Esophagus squamous epithelium (tissue), 5 donors: ENCODE measurements at regions not wholly inside any gene's neighbourhood (a gene's known extent, or its start where the extent isn't known, plus 50 kb on each side); places are given as distances from the start of the nearest gene placed in this dataset.

Source experiments
- DNase-seq: peaks from one replicate; lab custom pipeline; 2025; lab: John Stamatoyannopoulos, UW
- H3K27ac ChIP-seq, 4 donors: fragments of 200-600 bp; sonication (generic); one replicate each; pipeline ENCODE4 v1.5.1; 2016 to 2019; ENCODE audit warnings: mild to moderate bottlenecking in 1 of 4
- H3K27me3 ChIP-seq, 4 donors: fragments of 200-600 bp; sonication (generic); 1 replicate in 3 of 4; 2 replicates in 1 of 4; pipeline versions ENCODE4 v1.5.1 to v1.6.0; 2017 to 2021; ENCODE audit warnings: antibody characterized with exemption in 1 of 4
- H3K36me3 ChIP-seq, 3 donors: fragments of 200-600 bp; sonication (generic); one replicate each; pipeline ENCODE4 v1.5.1; 2016 to 2019
- H3K4me1 ChIP-seq, 3 donors: fragments of 200-600 bp; sonication (generic); one replicate each; pipeline ENCODE4 v1.5.1; 2017 to 2019
- H3K4me3 ChIP-seq, 4 donors: fragments of 200-600 bp; sonication (generic); 1 replicate in 3 of 4; 2 replicates in 1 of 4; pipeline ENCODE4 v1.5.1; 2016 to 2019; ENCODE audit warnings: mild to moderate bottlenecking in 2 of 4, moderate library complexity in 1 of 4
- H3K9me3 ChIP-seq, 3 donors: fragments of 200-600 bp; sonication (generic); one replicate each; pipeline ENCODE4 v1.5.1; 2016 to 2019
- CTCF ChIP-seq, 6 experiments: fragments of 450-650 bp in 4 of 6; fragments of 200-600 bp in 2 of 6; sonication (generic) in 2 of 6; IDR thresholded peaks; one replicate each; pipeline ENCODE4 v1.5.1; 2016 to 2019; ENCODE audit warnings: antibody characterized with exemption in 6 of 6, mild to moderate bottlenecking in 4 of 6, moderate library complexity in 4 of 6
- POLR2A ChIP-seq, 4 donors: fragments of 450-650 bp; IDR thresholded peaks; one replicate each; pipeline ENCODE4 v1.6.1; 2017; ENCODE audit warnings: antibody characterized with exemption in 4 of 4, mild to moderate bottlenecking in 4 of 4, moderate library complexity in 3 of 4
- WGBS, 2 donors: methylation state at CpG; one replicate each; pipeline ENCODE4 v1.1.5; 2018; 5-methylcytosine and 5-hydroxymethylcytosine counted together
- intact Hi-C: fragments of 100-400 bp; cut with DNase I; formaldehyde crosslinking; loops from one replicate; pipeline ENCODE4 v1.15.0; 2022
- donor health status: DM: yes; HTN: yes; CAD: no.

GRCh38 chr14:27945512-27945911 is 821.1 kb upstream of the FOXG1 start:
- no peak for TF ChIP-seq CTCF (IDR thresholded peaks at IDR 0.05)
- no peak for TF ChIP-seq POLR2A (IDR thresholded peaks at IDR 0.05)
- 70 to 83% methylated on average over 4 of the region's 4 CpGs for WGBS, 2 donors
- Histone ChIP-seq H3K4me3 (no peak overlapping the region), H3K9me3 (no peaks in the 10 kb centered on the region), H3K27me3 (no peaks in the 10 kb centered on the region), H3K27ac (no peak overlapping the region), H3K4me1 (no peaks in the 10 kb centered on the region), H3K36me3 (no peaks in the 10 kb centered on the region)
- intact Hi-C loops: no loop called here
- DNase-seq: no peak

- Histone ChIP-seq H3K27me3 (no peaks in the 10 kb centered on the region), H3K9me3 (no peaks in the 10 kb centered on the region), H3K27ac (no peak overlapping the region), H3K4me1 (no peaks in the 10 kb centered on the region), H3K4me3 (no peak overlapping the region), H3K36me3 (no peaks in the 10 kb centered on the region)
- WGBS, 2 donors: 70 to 82% methylated on average over 2 of the region's 2 CpGs
- DNase-seq: no peak
- intact Hi-C loops: no loop called here
- no peak for TF ChIP-seq CTCF (IDR thresholded peaks at IDR 0.05)
Measured at GRCh38 chr14:27958757-27959156, 807.8 kb upstream of the FOXG1 start.

GRCh38 chr14:27995691-27996090 is 770.9 kb upstream of the FOXG1 start:
- no peak overlapping the region for H3K27ac ChIP-seq
- H3K36me3 ChIP-seq: no peaks in the 10 kb centered on the region
- H3K9me3 ChIP-seq: no peaks in the 10 kb centered on the region
- H3K27me3 ChIP-seq: no peaks in the 10 kb centered on the region
- 60 to 64% methylated on average over 5 of the region's 5 CpGs for WGBS, 2 donors
- no peak for DNase-seq
- intact Hi-C loops: no loop called here
- H3K4me1 ChIP-seq: no peaks in the 10 kb centered on the region
- H3K4me3 ChIP-seq: no peak overlapping the region
- TF ChIP-seq CTCF (IDR thresholded peaks at IDR 0.05) (no peak), POLR2A (IDR thresholded peaks at IDR 0.05) (no peak)

- intact Hi-C loops: no loop called here
- Histone ChIP-seq H3K4me3 (no peak overlapping the region), H3K27me3 (no peaks in the 10 kb centered on the region), H3K9me3 (peaks cover 0 to 6% (median 0%) of the 10 kb centered on the region in 3 donors), H3K4me1 (no peaks in the 10 kb centered on the region), H3K36me3 (no peaks in the 10 kb centered on the region), H3K27ac (no peak overlapping the region)
- no peak for DNase-seq
- WGBS, 2 donors: 78 to 85% methylated on average over 4 to 5 of the region's 5 CpGs
- TF ChIP-seq CTCF (IDR thresholded peaks at IDR 0.05): no peak
- TF ChIP-seq POLR2A (IDR thresholded peaks at IDR 0.05): no peak
Measured at GRCh38 chr14:28001002-28001401, 765.6 kb upstream of the FOXG1 start.

- intact Hi-C loops: no loop called here
Measured at GRCh38 chr14:28012629-28013415, 753.8 kb upstream of the FOXG1 start.

More at GRCh38 chr14:28012629-28013415, 753.8 kb upstream of the FOXG1 start:
- no peak for DNase-seq
- Histone ChIP-seq H3K9me3 (no peaks in the 10 kb centered on the region), H3K4me3 (no peak overlapping the region), H3K4me1 (no peaks in the 10 kb centered on the region), H3K27me3 (no peaks in the 10 kb centered on the region), H3K27ac (no peak overlapping the region), H3K36me3 (no peaks in the 10 kb centered on the region)
- 64 to 72% methylated on average over 5 to 6 of the region's 6 CpGs for WGBS, 2 donors
- no peak for TF ChIP-seq CTCF (IDR thresholded peaks at IDR 0.05)
- no peak for TF ChIP-seq POLR2A (IDR thresholded peaks at IDR 0.05)
